ENCODE measurements at regions not wholly inside any gene's neighbourhood (a gene's known extent, or its start where the extent isn't known, plus 50 kb on each side); places are given as distances from the start of the nearest gene placed in this dataset.

DNA sequence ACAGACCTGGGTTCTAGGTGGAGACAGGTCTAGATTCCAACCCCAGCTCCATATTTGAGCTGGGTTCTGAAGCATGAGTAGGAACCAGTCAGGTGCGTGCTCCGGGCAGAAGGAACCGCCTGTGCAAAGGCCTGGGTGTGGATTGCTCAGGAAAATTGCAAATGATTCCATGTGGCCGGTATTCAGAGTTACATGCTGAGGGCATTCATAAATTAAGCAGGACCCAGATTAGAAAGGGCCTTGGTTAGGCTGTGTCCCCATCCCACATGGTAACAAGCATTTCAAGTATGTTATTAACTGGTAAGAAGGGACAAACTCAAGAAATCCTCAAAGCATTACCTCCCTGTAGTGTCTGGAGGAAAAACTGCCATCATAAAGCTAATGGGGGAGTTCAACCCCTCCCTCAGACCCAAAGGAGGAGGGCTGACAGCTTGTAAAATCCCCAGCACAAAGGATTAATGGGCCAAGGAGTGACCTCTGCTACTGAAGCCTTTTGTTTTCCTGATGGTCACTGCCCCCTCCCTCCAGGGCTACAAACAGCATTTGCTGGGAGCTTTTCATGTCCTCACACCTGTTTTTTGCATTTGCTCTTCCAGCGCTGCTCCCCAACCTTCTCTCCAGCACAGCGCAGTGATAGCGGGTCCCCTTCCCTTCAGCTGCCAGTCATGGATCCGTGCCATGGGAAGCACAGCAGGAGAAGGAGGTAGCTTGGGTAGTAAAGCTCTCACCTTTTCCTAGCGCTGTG lies 218.0 kb downstream of the C16orf95 start:
- Histone ChIP-seq H3K27ac (ENCODE audit: low read depth in 2 of 2, low read length in 2 of 2) (no peak overlapping the region), H3K4me3 (ENCODE audit: low read length in 3 of 3) (no peak overlapping the region), H3K9ac (ENCODE audit: low read length in 3 of 3) (no peak overlapping the region), H3K4me1 (ENCODE audit: control insufficient read depth in 2 of 3, insufficient read depth in 2 of 3, low read depth in 1 of 3, low read length in 3 of 3) (peaks cover 0 to 3% (median 0%) of the 10 kb centered on the region in 3 donors), H3K36me3 (ENCODE audit: control insufficient read depth in 2 of 3, insufficient read depth in 3 of 3, low read length in 3 of 3) (no peaks in the 10 kb centered on the region), H3K27me3 (ENCODE audit: control insufficient read depth, insufficient read depth, low read length) (no peaks in the 10 kb centered on the region), H3K9me3 (ENCODE audit: control insufficient read depth in 2 of 3, insufficient read depth in 1 of 3, low read length in 3 of 3) (no peaks in the 10 kb centered on the region)
- FAIRE-seq (no peak), DNase-seq (peak in 4 of 5 donors; percentile 83 to 95 (median 90))
- TF ChIP-seq, protein P1, sequence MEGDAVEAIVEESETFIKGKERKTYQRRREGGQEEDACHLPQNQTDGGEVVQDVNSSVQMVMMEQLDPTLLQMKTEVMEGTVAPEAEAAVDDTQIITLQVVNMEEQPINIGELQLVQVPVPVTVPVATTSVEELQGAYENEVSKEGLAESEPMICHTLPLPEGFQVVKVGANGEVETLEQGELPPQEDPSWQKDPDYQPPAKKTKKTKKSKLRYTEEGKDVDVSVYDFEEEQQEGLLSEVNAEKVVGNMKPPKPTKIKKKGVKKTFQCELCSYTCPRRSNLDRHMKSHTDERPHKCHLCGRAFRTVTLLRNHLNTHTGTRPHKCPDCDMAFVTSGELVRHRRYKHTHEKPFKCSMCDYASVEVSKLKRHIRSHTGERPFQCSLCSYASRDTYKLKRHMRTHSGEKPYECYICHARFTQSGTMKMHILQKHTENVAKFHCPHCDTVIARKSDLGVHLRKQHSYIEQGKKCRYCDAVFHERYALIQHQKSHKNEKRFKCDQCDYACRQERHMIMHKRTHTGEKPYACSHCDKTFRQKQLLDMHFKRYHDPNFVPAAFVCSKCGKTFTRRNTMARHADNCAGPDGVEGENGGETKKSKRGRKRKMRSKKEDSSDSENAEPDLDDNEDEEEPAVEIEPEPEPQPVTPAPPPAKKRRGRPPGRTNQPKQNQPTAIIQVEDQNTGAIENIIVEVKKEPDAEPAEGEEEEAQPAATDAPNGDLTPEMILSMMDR (IDR thresholded peaks at IDR 0.05; ENCODE audit: borderline replicate concordance, extremely low read depth, insufficient read depth): no peak
- intact Hi-C loops (cut with DNase I): no loop called here

DNA sequence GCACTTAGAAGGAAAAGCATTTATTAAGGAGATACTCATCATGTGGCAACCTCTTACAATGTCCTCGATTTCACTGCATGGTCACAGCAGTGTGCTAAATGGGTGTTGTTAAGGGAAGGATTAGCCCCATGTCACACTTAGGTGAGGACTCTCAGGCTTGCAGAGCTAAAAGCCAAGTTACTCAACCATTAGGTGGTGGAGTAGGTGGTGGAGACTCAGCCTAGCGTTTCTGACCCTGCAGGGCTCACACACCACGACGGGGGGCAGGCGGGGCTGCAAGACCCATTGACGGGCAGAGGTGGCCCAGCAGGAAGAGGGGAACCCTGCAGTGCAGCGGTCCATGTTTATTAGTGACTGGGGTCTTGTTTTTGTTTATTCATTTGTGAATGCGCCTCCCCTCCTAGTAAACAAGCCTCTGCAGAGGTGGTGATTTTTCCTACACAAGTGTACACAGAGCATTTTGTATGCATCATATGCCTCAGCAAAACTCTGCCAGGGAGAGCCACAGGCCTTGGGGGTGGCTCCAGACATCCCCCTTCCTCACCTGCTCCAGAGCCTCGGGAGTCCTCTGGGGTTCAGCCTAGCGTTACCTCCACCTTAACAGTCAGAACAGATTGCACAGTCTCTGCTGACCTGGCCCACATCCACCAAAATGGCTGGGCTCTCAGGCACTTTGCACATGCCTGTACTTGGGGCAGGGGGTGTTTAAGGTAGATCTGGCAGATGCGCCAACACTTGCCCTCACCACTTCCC lies 216.7 kb downstream of the C16orf95 start:
- FAIRE-seq: no peak

DNA sequence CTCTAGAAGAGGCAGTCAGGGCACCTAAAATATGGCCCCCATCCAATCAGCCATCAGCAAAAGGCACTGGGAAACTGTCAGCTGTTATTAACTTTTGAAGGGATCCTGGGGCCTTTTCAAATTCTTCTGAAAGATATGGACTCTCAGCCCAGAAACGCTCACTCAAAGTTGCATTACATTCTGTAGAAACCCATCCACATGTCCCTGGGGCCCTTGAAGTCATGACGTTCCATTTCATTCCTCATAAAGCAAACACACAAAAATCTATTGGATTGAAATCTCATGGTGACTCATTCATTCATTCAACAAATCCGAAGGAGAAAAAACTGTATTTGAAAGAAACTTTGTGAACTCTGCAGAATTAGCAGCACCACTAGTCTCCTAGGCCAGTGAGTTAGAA lies 215.3 kb downstream of the C16orf95 start:
- FAIRE-seq (no peak), DNase-seq (no peak)

More for the DNA sequence above, 216.7 kb downstream of the C16orf95 start:
- intact Hi-C loops (cut with DNase I): no loop called here
- Histone ChIP-seq H3K27me3 (ENCODE audit: control insufficient read depth, insufficient read depth, low read length) (no peaks in the 10 kb centered on the region), H3K27ac (ENCODE audit: low read depth in 2 of 2, low read length in 2 of 2) (no peak overlapping the region), H3K9ac (ENCODE audit: low read length in 3 of 3) (no peak overlapping the region), H3K9me3 (ENCODE audit: control insufficient read depth in 2 of 3, insufficient read depth in 1 of 3, low read length in 3 of 3) (no peaks in the 10 kb centered on the region), H3K4me1 (ENCODE audit: control insufficient read depth in 2 of 3, insufficient read depth in 2 of 3, low read depth in 1 of 3, low read length in 3 of 3) (peaks cover 0 to 3% (median 0%) of the 10 kb centered on the region in 3 donors), H3K4me3 (ENCODE audit: low read length in 3 of 3) (no peak overlapping the region), H3K36me3 (ENCODE audit: control insufficient read depth in 2 of 3, insufficient read depth in 3 of 3, low read length in 3 of 3) (no peaks in the 10 kb centered on the region)
- TF ChIP-seq, protein P1 (IDR thresholded peaks at IDR 0.05; ENCODE audit: borderline replicate concordance, extremely low read depth, insufficient read depth): no peak
- DNase-seq: peak in 2 of 5 donors; percentile 23 to 29

More for the DNA sequence above, 215.3 kb downstream of the C16orf95 start:
- Histone ChIP-seq H3K9ac (ENCODE audit: low read length in 3 of 3) (no peak overlapping the region), H3K27me3 (ENCODE audit: control insufficient read depth, insufficient read depth, low read length) (no peaks in the 10 kb centered on the region), H3K4me1 (ENCODE audit: control insufficient read depth in 2 of 3, insufficient read depth in 2 of 3, low read depth in 1 of 3, low read length in 3 of 3) (no peaks in the 10 kb centered on the region), H3K4me3 (ENCODE audit: low read length in 3 of 3) (no peak overlapping the region), H3K27ac (ENCODE audit: low read depth in 2 of 2, low read length in 2 of 2) (no peak overlapping the region), H3K9me3 (ENCODE audit: control insufficient read depth in 2 of 3, insufficient read depth in 1 of 3, low read length in 3 of 3) (no peaks in the 10 kb centered on the region), H3K36me3 (ENCODE audit: control insufficient read depth in 2 of 3, insufficient read depth in 3 of 3, low read length in 3 of 3) (no peaks in the 10 kb centered on the region)
- TF ChIP-seq, protein P1 (IDR thresholded peaks at IDR 0.05; ENCODE audit: borderline replicate concordance, extremely low read depth, insufficient read depth): no peak
- intact Hi-C loops (cut with DNase I): no loop called here

All from kidney (tissue), 13 donors.